HG03378 (cell line): ENCODE measurements at regions not wholly inside any gene's neighbourhood (a gene's known extent, or its start where the extent isn't known, plus 50 kb on each side); places are given as distances from the start of the nearest gene placed in this dataset.
"Not testable (repeated sequence)": the region's sequence is repeated elsewhere in the genome, so short reads cannot be mapped to it uniquely, and the experiment has no call there.

Source experiments
- ATAC-seq: cut with Tn5 transposase; IDR thresholded peaks from one replicate; pipeline ENCODE4 v1.9.1; 2021; ENCODE audit warnings: mild to moderate bottlenecking, moderate library complexity; ENCODE audit not compliant: unreplicated experiment

GRCh38 chr15:38852188-38852587, 287.6 kb upstream of the RASGRP1 start:
- not testable (repeated sequence) for ATAC-seq

DNA sequence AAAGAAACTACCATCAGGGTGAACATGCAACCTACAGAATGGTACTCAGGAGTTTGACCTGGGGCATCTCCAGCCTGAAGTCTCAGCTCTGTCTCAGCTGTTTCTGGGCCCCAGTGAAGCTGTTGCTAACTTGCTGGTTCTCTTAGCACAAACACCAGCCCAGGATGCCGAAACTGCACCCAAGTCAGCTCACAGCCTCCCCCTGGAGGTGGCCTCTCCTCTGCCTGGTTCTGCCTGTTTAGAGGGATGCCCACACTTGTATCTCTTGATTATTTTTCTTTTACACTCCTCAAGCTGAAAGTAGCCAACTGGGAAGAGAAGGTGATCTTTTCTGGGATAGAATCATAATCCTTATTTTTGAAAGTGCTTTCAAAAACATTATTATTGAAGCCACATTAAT, 289.0 kb upstream of the RASGRP1 start:
- ATAC-seq, result no peak

DNA sequence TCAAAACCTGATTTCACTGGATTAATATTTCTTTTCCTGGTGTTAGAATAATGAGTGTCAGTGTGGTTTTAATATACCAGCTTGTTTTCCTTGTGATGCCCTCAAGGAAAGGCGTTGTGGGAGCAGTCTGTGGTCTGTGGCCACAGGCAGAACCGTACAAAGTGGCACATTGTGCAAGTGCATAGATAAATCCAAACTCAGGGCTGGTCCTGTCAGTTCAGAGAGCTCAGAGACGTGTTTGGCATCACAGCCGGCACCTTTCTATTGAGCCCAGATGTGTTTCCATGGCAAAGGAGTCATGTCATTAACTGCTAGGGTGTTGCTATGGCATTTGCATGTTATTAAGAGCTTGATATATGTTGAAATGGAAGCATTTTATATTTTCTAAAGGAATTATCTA, 289.9 kb upstream of the RASGRP1 start:
- ATAC-seq, result no peak

DNA sequence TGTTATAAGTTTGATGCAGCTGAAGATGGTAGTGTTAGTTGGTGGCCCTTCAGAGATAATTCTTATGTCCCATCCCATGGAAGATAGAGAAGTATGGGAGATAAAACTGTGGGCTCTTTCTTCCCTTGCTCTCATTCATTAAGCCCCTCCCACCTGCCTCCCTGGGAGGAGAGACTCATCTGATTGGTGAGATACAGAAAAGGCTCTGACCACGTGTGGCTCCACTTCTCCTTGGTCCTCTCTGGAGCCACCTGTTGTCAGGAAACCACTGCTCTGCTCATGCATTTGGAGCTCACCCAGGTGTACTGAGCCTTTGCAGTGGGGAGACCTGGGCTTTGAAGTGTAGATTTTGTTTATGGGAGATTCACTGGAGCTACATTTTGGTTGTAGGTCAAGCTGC, 293.2 kb upstream of the RASGRP1 start:
- no peak for ATAC-seq

DNA sequence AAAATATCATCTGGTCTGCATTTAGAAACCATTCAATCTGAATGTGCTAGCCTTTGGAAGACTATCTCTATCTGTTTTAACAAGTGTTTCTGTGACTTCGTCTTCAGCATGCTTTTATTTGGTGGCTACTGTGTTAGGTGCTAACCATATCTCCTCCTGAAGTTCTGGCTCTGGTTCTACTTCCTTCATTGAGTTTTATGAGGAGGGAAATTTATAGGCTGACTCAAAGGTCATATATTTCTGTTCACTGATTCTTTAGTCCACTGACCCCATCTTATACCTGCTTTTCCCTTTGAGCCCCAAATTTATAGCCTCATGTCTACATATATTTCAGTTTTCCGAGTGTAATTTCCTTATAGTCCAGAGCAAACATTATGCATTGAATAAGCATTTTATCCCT, 295.0 kb upstream of the RASGRP1 start:
- no peak for ATAC-seq

GRCh38 chr15:38860253-38860652, 295.6 kb upstream of the RASGRP1 start:
- ATAC-seq, result no peak

DNA sequence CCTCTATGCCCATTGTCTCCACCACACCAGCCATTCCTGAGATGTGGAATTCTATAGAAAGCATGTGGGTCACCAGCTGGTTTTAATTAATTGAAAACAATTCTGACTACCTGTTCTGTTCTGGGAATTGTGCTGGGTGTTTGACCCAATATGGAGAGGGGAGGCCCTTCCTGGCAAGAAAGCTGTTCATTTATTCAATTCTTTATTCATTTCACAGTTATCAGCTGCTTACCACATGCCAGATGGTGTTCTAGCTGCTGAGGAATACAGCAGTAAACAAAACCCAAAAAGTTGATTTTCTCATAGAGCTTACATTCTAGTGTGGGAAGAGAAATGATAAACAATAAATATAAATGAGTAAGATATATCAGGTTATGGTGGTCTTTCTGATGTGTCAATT, 296.1 kb upstream of the RASGRP1 start:
- no peak for ATAC-seq

DNA sequence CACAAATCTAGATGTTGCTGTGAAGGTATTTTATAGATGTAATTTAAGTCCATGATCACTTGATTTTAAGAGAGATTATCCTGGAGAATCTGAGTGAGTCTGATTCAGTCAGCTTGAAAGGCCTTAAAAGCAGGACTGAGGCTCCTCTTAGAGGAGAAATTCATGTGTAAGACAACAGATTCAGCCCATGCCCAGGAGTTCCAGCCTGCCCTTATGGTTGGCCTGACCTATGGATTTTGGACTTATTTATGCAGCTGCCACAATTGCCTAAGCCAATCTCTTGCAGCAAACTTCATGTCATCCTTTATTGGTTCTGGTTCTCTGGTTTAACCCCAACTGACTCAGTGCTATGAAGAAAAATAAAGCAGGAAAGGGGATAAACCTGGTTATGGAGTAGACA, 296.5 kb upstream of the RASGRP1 start:
- no peak for ATAC-seq

DNA sequence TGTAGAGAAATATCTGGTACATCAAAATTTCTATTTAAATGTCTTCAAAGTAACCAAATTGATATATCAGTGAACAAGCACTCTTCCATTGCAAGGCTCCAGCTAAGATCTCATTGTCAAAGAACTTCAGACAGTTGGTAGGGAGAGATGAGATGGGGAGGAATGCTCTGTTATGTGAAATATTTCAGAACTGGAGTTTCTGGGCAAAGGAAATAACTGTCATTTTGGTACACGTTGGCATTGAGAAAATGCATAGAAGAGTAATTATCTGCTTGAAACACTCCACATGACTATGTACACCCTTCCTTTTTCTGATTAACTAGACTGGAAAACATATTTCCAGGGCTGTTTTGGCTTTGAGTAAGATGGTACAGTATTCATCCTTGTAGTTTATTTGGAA, 297.5 kb upstream of the RASGRP1 start:
- no peak for ATAC-seq

DNA sequence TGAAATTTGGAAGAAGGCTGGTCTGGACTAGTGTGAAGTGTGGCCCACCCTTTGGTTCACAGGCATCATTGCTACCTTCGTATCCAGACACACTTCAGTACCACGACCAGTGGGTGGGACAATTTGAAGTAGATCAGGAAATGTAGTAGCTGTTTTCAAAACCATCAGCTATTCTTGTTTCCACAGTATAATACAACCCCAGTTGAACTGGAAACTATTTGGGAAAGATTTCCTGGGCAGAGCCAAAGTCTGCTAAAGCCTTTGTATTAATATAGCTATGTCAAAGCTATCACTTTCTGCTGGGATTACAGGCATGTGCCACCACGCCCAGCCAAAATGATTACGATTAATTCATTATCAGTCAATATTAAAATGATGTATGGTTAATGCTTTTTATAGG, 298.8 kb upstream of the RASGRP1 start:
- no peak for ATAC-seq

- no peak for ATAC-seq
Observed at GRCh38 chr15:38864122-38864521, 299.5 kb upstream of the RASGRP1 start.

GRCh38 chr15:38864827-38865581, 300.4 kb upstream of the RASGRP1 start:
- no peak for ATAC-seq

DNA sequence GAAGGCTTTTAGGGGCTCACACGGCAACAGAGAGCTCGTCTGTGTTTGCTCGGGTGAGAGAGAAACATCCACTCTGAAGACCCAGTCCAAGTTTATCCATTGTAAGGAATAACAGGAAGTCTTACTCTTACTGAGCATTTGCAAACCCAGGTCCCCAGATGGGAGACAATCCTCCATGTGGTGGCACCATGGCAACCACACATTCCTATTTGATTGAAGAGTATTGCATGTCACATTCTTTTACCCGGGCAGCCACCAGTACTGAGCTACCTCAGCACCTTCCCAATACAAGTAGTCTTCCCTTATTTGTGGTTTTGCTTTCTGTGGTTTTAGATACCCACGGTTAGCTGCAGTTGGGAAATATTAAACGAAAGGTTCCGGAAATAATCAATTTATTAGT, 302.9 kb upstream of the RASGRP1 start:
- ATAC-seq, result no peak

DNA sequence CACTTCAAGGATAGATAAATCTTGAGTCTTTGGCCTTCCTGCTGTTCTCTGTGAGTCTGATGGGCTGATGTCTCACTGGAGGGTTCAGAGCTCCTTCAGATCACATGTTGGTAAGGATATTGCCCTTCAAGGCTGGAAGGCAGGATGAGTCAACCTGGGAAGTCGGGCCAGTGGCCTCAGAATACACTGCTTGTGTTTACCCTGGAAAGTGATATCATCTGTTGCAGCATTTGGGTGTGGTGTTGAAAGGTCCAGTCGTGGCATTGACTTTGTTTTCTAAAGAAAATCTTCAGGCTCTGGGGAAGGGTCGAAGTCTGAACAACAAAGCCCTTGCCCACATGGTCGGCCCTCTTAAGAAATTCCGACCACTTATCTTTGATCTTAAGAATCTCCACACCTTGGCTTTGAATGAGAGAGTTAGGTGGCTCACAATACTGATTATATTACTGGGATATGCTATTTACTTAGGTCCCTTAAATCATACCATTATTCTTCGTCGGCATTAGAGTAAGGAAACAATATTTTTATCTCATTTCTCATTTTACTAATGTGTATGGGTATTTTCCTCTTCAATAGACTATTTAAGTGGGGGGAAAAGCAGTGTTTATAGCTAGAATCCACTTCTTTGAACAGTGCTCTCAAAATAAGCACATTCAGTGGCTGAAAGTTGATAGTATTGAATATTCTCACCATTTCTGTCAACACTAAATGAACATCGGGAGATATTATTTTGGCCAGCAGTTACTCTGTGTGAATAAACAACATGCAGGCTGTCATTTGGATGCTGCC, 303.9 kb upstream of the RASGRP1 start:
- ATAC-seq, result no peak

GRCh38 chr15:38871638-38872037, 307.0 kb upstream of the RASGRP1 start:
- no peak for ATAC-seq

GRCh38 chr15:38872732-38873131, 308.1 kb upstream of the RASGRP1 start:
- ATAC-seq, result no peak

GRCh38 chr15:38873158-38873557, 308.5 kb upstream of the RASGRP1 start:
- ATAC-seq, result no peak

- no peak for ATAC-seq
Observed at GRCh38 chr15:38874464-38874863, 309.9 kb upstream of the RASGRP1 start.

- ATAC-seq, result no peak
Observed at GRCh38 chr15:38876211-38876610, 311.6 kb upstream of the RASGRP1 start.

DNA sequence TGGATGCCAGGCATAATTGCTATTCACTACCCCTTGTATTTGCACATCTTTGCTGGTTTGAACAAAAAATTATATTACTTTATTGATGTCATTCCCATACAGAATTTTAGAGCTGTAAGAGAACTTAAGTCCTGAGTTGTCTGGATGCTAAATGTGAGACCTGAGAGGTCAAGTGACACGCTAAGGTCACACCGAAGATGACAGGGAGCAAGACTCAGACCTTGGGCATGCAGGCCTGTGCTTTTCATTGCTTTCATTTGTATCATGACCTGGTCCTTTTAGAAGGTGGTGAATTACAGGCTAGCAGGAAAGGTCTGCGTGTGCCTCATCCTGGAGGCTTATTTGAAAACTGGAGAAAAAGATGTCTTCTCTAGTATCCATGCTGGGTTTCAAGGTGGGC, 312.0 kb upstream of the RASGRP1 start:
- no peak for ATAC-seq

DNA sequence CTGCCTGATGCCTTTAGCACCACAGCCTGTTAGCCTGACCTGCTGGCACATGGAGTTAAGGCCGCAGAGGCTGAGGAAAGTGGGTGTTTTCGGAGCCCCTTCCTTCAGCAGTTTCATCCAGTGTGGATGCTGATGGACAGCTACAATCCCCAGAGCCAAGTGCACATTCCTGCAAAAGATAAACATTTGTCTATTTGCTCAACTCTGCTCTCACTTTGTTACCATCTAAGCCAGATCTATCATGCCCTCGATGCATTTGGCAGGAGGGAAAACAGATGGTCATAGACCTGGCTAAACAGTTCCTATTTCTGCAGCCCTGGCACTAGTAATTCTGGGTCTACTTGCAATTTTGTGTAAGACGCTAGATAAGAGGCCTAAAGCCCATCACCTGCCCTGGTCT, 312.9 kb upstream of the RASGRP1 start:
- ATAC-seq, result no peak

GRCh38 chr15:38878026-38878425, 313.4 kb upstream of the RASGRP1 start:
- ATAC-seq, result no peak
